ENCODE measurements at regions not wholly inside any gene's neighbourhood (a gene's known extent, or its start where the extent isn't known, plus 50 kb on each side); places are given as distances from the start of the nearest gene placed in this dataset.

DNA sequence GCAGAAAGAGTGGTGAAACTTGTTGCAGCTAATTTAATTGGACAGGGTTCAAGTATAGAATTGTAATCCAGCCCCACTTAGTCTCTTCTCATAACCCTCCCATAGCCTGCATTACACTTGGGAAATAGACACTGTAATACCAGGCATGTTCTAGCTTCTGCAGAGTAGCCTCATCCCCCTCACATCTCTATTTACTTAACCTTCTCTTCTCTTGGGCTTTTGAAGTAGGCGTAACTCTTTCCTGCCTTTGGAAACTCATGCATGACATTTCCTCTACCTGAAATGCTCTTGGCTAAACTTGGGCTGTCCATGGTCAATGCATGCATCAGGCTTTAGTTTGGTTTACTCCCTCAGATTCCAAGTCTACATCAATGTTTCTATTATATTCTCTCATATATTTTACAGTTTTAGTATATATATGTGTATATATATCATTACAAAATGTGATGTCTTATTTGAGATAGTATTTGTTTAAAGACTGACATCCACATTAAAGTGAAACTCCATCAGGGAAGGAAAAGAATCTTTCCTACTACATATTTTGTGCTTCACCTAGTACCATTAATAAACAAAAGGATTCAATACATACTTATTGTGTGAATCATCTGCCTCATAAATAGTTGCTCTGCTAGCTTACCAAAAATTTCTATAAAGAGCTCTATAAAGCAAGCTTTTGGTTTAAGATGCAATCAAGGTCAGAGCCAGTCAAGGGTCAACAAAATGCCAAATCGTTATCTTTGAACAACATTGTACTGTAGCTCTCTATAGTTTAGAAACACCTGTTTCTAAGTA, 1158.0 kb downstream of the MAT2B start:
- TF ChIP-seq CTCF (IDR thresholded peaks at IDR 0.05) = no peak
- TF ChIP-seq EP300 (IDR thresholded peaks at IDR 0.05; ENCODE audit: low read depth) = no peak
- TF ChIP-seq POLR2A (IDR thresholded peaks at IDR 0.05) = no peak

Data from transverse colon (tissue), 3 donors.